ENCODE measurements at regions not wholly inside any gene's neighbourhood (a gene's known extent, or its start where the extent isn't known, plus 50 kb on each side); places are given as distances from the start of the nearest gene placed in this dataset.
"Not testable (repeated sequence)": the region's sequence is repeated elsewhere in the genome, so short reads cannot be mapped to it uniquely, and the experiment has no call there.

DNA sequence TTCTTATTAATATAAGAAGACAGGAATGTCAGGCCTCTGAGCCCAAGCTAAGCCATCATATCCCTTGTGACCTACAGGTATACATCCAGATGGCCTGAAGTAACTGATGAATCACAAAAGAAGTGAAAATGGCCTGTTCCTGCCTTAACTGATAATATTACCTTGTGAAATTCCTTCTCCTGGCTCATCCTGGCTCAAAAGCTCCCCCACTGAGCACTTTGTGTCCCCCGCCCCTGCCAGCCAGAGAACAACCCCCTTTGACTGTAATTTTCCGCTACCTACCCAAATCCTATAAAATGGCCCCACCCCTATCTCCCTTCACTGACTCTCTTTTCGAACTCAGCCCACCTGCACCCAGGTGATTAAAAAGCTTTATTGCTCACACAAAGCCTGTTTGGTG lies 274.4 kb downstream of the NUF2 start:
- H3K79me2 ChIP-seq (ENCODE audit: control insufficient read depth, insufficient read depth, low read length); POLR2A ChIA-PET; CTCF ChIA-PET; H3K9ac ChIP-seq (replicated peaks; ENCODE audit: extremely low read depth, insufficient read depth, low read length); H2AFZ ChIP-seq (ENCODE audit: low read depth, low read length); FAIRE-seq; DNase-seq (ENCODE audit: low read depth, low spot score); H3K4me2 ChIP-seq (ENCODE audit: insufficient read depth, low read length); H3K27ac ChIP-seq (ENCODE audit: insufficient read depth, low read depth, low read length); H3K27me3 ChIP-seq (ENCODE audit: control insufficient read depth in 2 of 2, insufficient read depth in 2 of 2, low read length in 2 of 2); intact Hi-C loops (cut with micrococcal nuclease); H4K20me1 ChIP-seq (replicated peaks; ENCODE audit: control insufficient read depth, extremely low read depth, insufficient read depth, low read length); H3K4me3 ChIP-seq (replicated peaks in 1 of 3; ENCODE audit: insufficient read depth in 1 of 3, low read depth in 1 of 3, low read length in 3 of 3); BruUV-seq (replicated peaks); H3K9me3 ChIP-seq (replicated peaks; ENCODE audit: control insufficient read depth, insufficient read depth, low read length); H3K36me3 ChIP-seq (ENCODE audit: control insufficient read depth in 2 of 2, extremely low read depth in 1 of 2, insufficient read depth in 2 of 2, low read length in 2 of 2); H3K9me1 ChIP-seq (replicated peaks; ENCODE audit: control insufficient read depth, extremely low read depth, insufficient read depth, low read length); H3K4me1 ChIP-seq (ENCODE audit: control insufficient read depth, extremely low read depth, insufficient read depth, low read length); dilution Hi-C loops (cut with MboI; ENCODE audit: extremely low pct_ligation_motif_present, low sequenced_read_pairs): not testable (repeated sequence)

DNA sequence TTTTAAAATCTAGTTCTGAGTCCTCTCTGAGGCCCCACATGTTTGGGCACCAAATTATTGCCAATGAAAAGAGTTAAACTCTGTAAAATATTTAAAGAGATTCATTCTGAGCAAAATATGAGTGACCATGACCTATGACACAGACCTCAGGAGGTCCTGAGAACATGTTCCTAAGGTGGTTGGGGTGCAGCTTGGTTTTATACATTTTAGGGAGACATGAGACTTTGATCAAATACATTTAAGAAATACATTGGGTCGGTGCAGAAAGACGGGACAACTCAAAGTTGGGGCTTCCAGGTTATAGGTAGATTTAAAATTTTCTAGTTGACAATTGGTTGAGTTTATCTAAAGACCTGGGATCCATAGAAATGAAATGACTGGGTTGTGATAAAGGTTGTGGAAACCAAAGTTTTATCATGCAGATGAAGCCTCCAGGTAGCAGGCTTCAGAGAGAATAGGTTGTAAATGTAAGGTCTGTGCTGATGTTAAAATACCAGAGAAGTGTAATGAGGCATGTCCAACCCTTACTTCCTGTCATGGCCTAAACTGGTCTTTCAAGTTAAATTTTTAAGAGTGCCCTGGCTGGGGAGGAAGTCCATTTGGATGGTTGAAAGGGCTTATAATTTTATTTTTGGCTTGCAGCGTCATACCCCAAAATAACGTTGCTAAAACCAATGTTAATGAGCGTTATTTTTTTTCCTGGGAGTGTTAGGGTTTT lies 274.9 kb downstream of the NUF2 start:
- no peak overlapping the region for H3K27ac ChIP-seq (ENCODE audit: insufficient read depth, low read depth, low read length)
- no peaks in the 10 kb centered on the region for H4K20me1 ChIP-seq (replicated peaks; ENCODE audit: control insufficient read depth, extremely low read depth, insufficient read depth, low read length)
- H3K9me3 ChIP-seq (replicated peaks; ENCODE audit: control insufficient read depth, insufficient read depth, low read length) = no peaks in the 10 kb centered on the region
- intact Hi-C loops (cut with micrococcal nuclease) = no loop called here
- no peaks in the 10 kb centered on the region for H3K4me1 ChIP-seq (ENCODE audit: control insufficient read depth, extremely low read depth, insufficient read depth, low read length)
- H2AFZ ChIP-seq (ENCODE audit: low read depth, low read length) = no peak overlapping the region
- no peak overlapping the region for H3K9ac ChIP-seq (replicated peaks; ENCODE audit: extremely low read depth, insufficient read depth, low read length)
- dilution Hi-C loops (cut with MboI; ENCODE audit: extremely low pct_ligation_motif_present, low sequenced_read_pairs) = no loop called here
- H3K4me3 ChIP-seq (replicated peaks in 1 of 3; ENCODE audit: insufficient read depth in 1 of 3, low read depth in 1 of 3, low read length in 3 of 3) = no peak overlapping the region
- no peak for TF ChIP-seq POLR2AphosphoS5 (IDR thresholded peaks at IDR 0.05; ENCODE audit: insufficient read depth, low read depth, low read length)
- TF ChIP-seq, protein P1, sequence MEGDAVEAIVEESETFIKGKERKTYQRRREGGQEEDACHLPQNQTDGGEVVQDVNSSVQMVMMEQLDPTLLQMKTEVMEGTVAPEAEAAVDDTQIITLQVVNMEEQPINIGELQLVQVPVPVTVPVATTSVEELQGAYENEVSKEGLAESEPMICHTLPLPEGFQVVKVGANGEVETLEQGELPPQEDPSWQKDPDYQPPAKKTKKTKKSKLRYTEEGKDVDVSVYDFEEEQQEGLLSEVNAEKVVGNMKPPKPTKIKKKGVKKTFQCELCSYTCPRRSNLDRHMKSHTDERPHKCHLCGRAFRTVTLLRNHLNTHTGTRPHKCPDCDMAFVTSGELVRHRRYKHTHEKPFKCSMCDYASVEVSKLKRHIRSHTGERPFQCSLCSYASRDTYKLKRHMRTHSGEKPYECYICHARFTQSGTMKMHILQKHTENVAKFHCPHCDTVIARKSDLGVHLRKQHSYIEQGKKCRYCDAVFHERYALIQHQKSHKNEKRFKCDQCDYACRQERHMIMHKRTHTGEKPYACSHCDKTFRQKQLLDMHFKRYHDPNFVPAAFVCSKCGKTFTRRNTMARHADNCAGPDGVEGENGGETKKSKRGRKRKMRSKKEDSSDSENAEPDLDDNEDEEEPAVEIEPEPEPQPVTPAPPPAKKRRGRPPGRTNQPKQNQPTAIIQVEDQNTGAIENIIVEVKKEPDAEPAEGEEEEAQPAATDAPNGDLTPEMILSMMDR (IDR thresholded peaks at IDR 0.05; ENCODE audit: extremely low read depth in 1 of 2, insufficient read depth in 1 of 2, low read depth in 1 of 2, low read length in 2 of 2) = no peak
- TF ChIP-seq GATA2 (IDR thresholded peaks at IDR 0.05; ENCODE audit: insufficient read depth, insufficient read length, low read depth, low read length) = no peak
- no peak for TF ChIP-seq POLR2A (IDR thresholded peaks at IDR 0.05; ENCODE audit: low read depth, low read length)
- TF ChIP-seq, protein P2, sequence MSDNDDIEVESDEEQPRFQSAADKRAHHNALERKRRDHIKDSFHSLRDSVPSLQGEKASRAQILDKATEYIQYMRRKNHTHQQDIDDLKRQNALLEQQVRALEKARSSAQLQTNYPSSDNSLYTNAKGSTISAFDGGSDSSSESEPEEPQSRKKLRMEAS (IDR thresholded peaks at IDR 0.05; ENCODE audit: insufficient read depth, insufficient read length) = no peak
- no TSS peak for BruUV-seq (replicated peaks)
- H3K27me3 ChIP-seq (ENCODE audit: control insufficient read depth in 2 of 2, insufficient read depth in 2 of 2, low read length in 2 of 2) = no peaks in the 10 kb centered on the region
- FAIRE-seq (no peak), DNase-seq (ENCODE audit: low read depth, low spot score) (no peak)
- CTCF ChIA-PET = no interaction called here
- H3K36me3 ChIP-seq (ENCODE audit: control insufficient read depth in 2 of 2, extremely low read depth in 1 of 2, insufficient read depth in 2 of 2, low read length in 2 of 2) = no peaks in the 10 kb centered on the region
- no peak overlapping the region for H3K4me2 ChIP-seq (ENCODE audit: insufficient read depth, low read length)
- H3K79me2 ChIP-seq (ENCODE audit: control insufficient read depth, insufficient read depth, low read length) = no peaks in the 10 kb centered on the region
- H3K9me1 ChIP-seq (replicated peaks; ENCODE audit: control insufficient read depth, extremely low read depth, insufficient read depth, low read length) = no peaks in the 10 kb centered on the region
- POLR2A ChIA-PET = no interaction called here
